ENCODE measurements at regions not wholly inside any gene's neighbourhood (a gene's known extent, or its start where the extent isn't known, plus 50 kb on each side); places are given as distances from the start of the nearest gene placed in this dataset.

DNA sequence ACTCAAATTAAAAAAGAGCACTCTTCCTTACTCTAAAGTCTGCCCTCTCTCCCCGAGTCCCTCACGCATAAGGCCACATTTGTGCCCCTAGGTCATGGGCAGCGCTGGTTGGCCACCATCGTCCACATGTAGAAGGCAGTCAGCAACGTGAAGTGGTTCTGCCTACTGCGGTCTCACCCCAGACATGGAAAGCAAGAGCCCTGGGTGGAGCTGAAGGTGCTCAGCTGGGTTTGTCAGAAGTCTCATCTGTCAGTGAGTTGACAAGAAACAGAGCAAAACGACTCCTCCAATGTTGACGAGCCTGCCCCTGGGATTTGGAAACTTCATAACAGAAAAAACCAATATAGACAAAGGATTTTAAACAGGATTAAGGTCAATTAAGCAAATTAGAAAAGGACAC lies 192.3 kb upstream of the PRSS58 start:
- TF ChIP-seq, protein P1, sequence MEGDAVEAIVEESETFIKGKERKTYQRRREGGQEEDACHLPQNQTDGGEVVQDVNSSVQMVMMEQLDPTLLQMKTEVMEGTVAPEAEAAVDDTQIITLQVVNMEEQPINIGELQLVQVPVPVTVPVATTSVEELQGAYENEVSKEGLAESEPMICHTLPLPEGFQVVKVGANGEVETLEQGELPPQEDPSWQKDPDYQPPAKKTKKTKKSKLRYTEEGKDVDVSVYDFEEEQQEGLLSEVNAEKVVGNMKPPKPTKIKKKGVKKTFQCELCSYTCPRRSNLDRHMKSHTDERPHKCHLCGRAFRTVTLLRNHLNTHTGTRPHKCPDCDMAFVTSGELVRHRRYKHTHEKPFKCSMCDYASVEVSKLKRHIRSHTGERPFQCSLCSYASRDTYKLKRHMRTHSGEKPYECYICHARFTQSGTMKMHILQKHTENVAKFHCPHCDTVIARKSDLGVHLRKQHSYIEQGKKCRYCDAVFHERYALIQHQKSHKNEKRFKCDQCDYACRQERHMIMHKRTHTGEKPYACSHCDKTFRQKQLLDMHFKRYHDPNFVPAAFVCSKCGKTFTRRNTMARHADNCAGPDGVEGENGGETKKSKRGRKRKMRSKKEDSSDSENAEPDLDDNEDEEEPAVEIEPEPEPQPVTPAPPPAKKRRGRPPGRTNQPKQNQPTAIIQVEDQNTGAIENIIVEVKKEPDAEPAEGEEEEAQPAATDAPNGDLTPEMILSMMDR (IDR thresholded peaks at IDR 0.05): no peak

- TF ChIP-seq, protein P1 (IDR thresholded peaks at IDR 0.05): no peak
These were observed 189.9 kb upstream of the PRSS58 start for GRCh38 chr7:142447762-142448161.

DNA sequence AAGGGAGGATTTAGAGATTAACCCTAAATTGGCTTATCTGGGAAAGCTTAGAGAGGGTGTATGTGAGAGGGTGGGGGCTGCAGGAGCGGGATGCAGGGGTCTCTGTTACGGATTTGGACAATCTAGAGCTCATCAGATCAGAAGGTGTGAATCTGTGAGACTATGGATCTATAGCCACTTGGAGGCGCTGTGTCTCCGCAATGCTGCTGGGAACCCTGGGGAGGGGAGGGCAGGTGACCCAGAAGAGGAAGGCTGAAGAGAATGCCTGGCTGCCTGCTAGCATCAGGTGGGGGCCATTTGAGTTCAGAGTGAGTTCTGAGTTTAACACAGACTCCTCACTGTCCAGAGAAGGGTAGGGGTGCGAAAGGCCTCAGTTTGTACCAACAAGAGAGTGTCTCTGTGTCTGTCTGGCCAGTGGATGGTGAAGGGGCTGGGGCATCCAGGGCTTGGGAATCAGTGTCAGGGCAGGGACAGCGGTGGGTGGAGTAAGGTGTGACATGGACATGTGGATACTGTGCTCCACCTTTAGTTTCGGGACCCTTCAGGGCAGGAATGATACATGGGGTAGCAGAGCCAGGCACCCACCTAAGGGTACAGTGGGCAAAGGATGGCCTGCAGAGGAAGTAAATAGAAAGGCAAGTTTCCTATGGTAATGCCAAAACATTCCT lies 187.3 kb upstream of the PRSS58 start:
- TF ChIP-seq, protein P1 (IDR thresholded peaks at IDR 0.05): peak; percentile 21; the same call in 1 of the 2 replicates

- TF ChIP-seq, protein P1 (IDR thresholded peaks at IDR 0.05): no peak
These were observed 185.6 kb upstream of the PRSS58 start for GRCh38 chr7:142443216-142444010.

DNA sequence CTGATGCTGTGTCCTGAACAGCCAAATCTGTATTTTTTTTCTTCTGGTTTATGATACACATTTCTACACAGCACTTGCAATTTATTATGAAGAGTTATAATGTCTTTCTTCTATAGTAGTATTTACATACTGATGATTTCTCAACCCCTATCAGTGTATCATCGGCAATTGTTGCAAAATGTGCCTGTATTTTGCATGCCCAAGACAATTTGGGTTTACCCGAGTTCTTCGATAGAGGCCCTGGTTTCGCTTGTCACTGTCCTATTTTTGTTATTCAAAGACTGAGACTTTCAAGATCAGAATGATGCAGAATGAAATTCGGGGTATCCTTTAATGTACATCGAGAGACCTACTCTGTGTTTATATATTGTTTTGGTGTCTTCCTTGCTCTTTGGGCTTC lies 184.5 kb upstream of the PRSS58 start:
- TF ChIP-seq, protein P1 (IDR thresholded peaks at IDR 0.05): no peak

DNA sequence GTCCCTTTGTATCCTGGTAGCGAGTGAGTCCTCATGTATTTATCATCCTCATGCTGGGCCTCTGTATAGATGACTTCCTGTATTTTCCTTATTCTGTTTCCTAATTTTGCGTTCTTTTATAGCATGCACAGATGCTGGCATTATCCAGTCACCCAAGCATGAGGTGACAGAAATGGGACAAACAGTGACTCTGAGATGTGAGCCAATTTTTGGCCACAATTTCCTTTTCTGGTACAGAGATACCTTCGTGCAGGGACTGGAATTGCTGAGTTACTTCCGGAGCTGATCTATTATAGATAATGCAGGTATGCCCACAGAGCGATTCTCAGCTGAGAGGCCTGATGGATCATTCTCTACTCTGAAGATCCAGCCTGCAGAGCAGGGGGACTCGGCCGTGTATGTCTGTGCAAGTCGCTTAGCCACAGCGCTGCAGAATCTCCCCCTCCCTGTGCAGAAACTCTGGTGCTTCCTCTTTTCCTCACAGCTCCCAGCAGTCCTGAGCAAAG lies 183.1 kb upstream of the PRSS58 start:
- TF ChIP-seq, protein P1 (IDR thresholded peaks at IDR 0.05): no peak

GRCh38 chr7:142440219-142440905 lies 182.5 kb upstream of the PRSS58 start:
- TF ChIP-seq, protein P1 (IDR thresholded peaks at IDR 0.05): no peak

Measured in LNCAP (cell line).